Pulmonary artery endothelial cell (primary cell): ENCODE measurements at regions not wholly inside any gene's neighbourhood (a gene's known extent, or its start where the extent isn't known, plus 50 kb on each side); places are given as distances from the start of the nearest gene placed in this dataset.
"Not testable (repeated sequence)": the region's sequence is repeated elsewhere in the genome, so short reads cannot be mapped to it uniquely, and the experiment has no call there.

Source experiments
- DNase-seq: peaks from one replicate; pipeline ENCODE4 v3.0.0-alpha.2; 2011; ENCODE audit warnings: low read depth, low spot score

DNA sequence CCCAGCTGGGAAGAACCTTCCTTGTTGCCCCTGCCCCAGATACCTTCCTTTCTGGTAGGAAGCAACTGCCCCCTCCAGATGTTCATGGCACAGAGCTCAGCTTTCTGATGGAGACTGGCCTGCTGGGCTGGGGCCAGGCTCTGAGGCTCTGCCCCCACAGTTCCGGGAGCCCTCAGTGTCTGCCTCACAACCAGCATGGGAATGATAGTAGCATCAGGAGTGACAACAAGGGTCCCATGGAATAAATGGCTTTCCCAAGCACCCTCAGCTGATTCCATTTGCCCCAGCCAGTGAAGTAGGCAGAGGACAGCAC, 65.6 kb upstream of the IQSEC1 start:
- DNase-seq = no peak

DNA sequence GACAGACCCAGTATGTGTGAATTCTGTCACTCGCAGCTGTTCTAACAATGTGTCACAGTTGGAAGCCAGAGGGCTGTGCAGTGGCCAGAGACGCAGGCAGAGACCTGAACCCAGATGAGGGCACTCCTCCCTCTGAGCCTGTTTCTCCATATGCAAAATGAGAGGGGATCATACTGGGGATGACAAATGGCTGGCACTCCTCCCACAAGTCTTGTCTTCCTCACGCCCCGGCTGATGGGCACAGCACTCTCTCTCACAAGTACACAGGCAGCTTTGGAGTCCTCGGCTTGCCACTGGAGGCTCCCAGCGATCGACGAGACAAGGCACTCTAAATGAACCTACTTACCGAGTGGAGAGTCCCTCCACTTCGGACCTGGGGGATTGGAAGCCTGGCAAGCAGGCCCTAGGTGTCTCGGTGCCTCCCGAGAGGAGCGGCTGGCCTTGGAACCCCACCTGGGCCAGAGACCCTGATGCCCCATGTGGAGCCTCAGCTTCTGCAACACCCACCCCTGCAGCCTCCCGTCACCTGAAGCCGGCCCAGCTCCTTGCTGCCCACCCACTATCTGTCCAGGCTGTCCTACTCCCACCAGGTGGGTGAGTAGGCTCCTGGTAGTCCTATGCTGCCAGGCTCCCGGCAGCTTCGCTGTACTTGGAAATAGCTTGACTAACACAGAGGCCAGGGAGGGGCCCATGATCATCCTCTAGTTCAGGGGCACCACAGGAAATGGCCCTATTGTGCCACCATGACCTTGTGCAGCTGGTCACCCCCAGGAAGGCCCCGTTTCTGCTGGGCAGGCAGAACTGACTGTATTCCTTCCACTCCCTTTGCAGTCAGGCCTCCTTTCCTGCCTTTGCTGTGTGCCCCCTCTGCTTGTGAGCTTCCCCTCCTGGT, 65.0 kb upstream of the IQSEC1 start:
- DNase-seq = no peak

DNA sequence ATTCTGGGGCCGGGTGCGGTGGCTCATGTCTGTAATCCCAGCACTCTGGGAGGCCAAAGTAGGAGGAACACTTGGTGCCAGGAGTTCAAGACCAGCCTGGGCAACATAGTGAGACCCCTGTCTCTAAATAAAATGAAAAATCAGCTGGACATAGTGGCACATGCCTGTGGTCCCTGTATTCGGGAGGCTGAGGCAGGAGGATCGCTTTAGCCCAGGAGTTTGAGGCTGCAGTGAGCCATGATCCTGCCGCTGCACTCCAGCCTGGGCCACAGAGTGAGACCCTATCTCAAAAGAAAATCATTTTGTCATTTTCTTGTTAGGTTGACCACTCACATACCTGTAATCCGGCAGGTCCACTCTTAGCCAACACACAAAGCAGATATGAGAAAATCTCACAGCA, 63.6 kb upstream of the IQSEC1 start:
- not testable (repeated sequence) for DNase-seq

DNA sequence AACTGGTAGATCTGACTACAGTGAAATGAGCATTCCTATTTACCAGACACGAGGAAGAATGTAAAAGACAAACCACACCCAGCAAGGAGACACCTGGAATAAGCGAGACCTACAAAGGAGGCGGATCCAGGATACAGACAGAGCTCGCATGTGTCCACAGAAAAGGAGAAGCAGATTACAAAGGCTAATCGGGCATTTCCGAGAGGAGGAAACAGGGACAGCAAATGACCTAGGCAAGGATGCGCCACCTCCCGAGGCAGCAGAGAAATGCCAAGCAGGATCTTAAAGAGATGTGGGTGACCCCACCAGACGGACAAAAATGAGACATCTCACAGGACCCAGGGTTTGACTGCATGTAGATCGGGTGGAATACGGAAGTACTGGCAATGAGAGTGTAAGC, 63.2 kb upstream of the IQSEC1 start:
- DNase-seq = no peak

DNA sequence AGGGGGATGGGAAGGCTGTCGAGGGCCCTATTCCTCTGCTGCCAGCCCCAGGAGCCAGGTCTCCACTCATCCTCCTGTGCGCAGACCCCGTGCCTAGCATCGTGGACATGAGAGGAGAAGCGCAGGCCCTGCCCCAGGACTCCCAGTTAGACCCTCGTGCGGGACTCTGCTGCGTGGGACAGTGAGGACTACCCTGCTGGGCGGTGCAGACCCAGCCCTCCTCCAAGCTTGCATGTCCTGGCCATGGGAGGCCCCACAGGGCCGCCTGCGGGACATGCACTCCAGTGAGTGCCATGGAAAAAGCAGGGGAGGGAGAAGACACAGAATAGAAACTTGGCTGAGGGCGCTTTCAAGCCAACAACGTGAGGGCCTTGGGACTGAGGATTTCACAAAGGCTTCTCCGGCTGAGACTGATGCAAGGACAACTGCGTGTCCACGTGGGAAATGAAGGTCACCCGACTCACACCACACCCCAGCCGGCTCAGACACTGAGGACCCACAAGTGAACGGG, 62.6 kb upstream of the IQSEC1 start:
- DNase-seq = no peak

DNA sequence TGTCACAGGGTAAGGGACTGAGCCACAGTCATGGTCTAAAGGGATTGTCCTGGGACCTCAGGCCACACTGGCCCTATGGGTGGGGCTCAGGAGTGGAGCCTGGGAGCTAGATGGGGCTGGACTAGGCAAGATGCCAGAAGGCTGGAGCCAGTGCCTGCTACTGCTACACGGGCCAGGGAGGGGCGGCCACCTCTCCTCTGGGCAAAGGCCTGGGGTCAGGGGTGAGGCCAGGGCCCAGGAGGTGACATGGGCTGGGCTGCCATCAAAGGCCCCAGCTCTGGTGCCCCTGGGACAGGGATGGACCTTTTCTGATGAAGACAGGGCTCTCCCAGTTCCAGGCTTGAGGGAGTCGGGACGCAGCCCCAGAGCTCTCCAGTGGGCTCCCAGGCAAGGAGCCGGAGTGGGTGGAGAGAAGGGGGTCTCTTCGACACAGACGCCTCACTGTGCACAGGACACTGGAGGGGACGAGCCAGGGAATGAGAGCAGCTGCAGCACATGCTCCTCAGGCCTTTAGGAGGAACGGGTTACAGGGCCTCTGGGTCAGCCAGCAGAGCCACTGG, 62.1 kb upstream of the IQSEC1 start:
- DNase-seq = no peak

DNA sequence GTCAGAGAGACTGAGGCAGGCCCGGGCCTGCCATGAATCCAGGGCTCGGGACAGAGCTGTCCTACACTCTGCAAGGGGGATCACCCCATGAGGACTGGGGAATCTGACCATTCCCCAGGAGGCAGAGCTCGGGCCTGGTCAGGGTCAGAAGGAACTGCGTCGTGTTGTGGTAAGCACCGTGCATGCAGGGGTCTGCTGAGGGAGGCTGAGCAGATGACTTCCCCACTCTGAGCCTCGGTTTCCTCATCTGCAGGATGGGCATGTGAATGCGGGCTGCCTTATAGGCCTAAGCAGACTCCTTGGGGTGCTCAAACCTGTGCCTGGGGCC, 61.6 kb upstream of the IQSEC1 start:
- DNase-seq = no peak

DNA sequence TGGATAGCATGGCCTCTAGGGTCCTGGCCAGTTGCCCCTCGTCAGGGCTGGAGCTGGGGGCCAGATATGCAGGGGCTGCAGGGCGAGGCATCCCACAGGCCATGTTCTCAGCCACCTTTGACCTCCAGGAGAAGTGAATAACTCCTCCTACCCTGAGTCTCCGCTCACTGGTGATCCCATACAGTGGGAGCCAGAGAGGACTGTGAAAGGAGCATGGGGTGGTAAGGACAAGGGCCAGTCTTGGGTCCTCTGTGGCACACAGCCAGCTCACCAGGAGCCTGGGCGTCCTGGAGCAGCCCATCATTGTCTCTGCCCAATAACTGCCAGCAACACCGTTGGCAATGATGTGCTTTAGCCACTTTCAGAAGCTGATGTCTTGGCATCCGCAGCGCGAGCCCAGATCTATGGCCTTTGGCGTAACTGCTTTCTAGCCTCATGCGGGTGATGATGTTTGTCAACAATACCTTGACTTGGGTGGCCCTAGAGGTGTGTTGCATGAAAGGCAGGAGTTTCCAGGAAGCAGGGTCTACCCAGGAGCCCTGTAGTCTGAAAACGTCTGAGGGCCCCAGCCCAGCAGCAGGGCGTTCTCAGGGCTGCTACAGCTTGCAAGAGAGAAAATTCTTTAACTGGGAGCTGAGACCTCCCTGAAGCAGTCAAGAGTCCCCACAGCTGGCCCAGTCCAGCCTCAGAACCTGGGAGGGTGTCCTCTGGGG, 61.1 kb upstream of the IQSEC1 start:
- DNase-seq = no peak

DNA sequence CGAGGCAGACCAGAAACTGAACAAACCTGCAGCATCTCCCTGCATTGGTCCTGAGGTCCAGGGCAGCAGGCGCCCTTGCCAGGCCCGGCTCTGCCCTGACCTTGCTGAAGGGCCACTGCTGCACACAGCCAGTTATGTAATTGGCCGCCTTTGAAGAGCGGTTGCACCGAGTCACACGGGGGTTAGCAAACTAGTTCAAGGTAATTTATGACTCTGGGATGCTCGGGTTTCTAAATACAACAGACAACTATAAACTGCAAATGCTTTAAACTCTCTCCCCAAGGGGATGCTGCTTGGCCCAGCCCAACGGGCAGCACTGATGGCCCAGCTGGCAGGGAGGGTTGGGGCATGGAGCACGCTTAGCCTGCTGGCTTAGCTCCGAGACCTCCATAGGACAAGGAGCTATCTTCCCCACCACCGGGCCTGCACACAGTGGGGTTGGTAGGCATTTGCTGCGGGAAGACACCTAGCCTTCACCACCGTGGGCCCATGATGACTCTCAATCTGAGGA, 60.3 kb upstream of the IQSEC1 start:
- no peak for DNase-seq

DNA sequence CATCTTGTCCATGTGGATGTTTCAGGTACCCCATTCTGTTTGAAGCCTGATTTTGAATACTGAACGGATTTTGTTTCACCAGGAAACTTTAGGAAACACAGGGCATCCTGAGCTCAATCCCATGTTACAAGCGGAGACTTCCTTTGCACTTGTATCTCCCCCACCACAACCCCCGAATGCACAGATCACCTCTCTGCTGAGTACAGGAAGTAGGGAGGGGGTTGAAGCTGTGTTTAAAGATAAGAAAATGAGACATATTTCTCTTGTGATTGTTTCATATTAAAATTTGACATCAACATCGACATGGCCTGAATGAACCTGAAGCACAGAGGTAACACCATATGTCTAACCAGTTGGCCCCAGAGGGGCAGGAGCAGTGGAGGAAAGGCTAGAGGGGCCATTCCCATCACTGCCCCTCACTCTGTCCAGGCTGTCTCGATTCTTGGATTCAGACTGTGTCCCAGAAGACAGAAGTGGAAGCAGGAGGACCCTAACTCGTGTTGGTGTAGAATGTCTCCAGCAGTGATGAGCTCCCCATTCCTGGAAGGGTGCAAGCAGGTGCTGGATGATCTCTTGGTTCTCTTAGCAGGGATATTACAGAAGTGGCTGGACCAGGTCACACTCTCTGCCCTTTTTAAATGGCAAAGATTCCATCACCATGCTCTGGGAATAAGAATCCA, 59.6 kb upstream of the IQSEC1 start:
- DNase-seq = no peak

DNA sequence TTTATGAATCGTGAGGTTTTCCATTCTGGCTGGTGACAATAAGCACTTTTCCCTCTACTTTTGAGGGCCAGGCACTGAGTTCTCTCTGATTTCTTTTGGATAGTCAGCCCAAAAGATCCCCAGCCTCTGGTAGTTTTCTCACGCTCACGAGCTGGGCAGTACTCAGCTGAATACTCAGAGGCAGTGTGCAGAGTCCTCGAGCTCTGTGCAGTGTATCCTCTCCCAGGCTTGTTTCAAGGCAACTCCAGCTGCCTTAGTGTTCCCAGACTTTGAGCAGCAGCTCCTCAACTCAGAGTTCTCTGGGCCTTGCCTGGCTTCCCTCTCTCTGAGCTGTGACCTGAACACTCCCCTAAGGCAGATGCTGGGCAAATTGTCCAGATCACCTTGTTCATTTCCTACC, 59.1 kb upstream of the IQSEC1 start:
- no peak for DNase-seq

DNA sequence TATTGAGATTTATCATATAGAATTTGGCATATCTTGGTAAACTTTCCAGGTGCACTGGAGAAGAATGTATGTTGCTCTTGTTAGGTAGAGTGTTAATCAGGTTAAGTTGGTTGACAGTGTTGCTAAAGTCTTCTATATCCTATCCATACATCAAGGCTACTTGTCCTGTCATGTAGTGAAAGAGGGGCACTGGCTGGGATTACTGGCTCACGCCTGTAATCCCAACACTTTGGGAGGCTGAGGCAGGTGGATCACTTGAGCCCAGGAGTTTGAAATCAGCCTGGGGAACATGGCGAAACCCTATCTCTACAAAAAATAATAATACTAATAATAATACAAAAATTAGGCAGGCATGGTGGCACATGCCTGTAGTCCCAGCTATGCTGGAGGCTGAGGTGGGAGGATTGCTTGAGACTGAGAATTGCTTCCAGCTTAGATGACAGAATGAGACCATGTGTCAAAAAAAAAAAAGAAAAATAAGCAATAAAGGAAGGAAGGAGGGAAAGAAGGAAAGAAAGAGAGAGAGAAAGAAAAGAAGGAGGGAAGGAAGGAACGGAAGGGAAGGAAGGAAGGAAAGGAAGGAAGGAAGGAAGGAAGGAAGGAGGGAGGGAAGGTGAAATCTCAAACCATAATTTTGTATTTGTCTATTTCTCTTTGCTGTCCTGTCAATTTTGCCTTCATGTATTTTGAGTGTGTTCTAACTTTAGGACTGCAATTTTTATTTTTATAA, 57.4 kb upstream of the IQSEC1 start:
- no peak for DNase-seq

DNA sequence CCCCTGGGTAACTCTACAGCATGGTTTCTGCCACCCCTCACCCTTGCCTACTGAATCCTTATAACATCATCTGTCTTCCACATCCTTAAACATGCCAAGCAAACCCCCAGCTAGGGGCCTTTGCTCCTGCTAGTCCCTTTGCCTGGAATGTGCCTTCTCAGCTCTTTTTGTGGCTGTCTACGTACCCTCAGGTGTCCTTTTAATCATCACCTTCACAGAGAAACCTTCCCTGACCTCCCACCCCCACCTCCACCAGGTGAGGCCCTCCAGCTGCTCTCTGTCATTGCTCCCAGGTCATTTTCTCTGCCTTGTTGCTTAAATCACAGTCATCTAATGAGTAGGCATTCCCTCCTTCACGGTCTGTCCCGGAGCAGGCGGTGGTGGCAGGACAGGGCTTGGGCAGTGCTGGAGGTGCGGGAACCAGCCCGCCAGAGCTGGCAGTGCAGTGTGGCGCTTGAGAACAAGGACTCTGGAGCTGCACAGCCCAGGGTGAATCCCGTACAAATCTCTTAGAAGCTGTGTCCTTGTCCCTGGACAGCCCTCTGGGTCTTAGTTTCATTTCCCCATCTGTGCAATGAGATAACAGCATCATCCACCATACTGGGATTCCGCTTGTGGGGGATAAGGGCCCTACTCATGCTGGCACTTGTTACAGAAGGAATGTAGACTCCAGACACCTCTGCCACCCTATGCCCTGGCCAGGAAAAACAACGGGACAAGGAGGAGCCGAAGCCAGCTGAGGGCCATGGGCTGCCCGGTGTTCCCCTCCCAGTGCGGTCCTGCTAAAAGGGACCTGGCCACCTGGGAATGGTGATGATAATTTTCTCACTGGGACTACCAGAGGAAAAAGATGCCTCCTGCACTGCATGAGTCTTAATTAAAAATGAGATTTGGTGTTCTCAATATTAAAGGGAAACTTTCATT, 52.1 kb upstream of the IQSEC1 start:
- no peak for DNase-seq

DNA sequence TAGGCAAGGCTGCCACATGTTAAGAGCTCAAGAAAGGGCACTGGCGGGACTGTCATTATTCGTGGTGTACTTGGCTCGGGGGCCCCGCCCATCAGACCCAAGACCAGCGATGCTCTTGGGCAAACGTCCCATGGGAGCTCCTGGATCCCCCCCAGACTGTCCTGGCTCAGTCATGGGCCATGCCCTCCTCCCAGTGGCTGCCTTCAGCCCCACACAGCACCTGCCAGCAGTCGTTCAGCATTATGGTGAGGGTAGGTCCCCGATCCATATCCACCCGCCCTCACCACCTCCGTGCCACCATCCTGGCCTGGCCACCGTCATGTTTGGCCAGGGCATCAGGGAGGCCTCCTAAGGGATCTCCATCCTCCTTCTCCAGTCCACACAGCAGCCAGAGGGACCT, 51.4 kb upstream of the IQSEC1 start:
- no peak for DNase-seq

DNA sequence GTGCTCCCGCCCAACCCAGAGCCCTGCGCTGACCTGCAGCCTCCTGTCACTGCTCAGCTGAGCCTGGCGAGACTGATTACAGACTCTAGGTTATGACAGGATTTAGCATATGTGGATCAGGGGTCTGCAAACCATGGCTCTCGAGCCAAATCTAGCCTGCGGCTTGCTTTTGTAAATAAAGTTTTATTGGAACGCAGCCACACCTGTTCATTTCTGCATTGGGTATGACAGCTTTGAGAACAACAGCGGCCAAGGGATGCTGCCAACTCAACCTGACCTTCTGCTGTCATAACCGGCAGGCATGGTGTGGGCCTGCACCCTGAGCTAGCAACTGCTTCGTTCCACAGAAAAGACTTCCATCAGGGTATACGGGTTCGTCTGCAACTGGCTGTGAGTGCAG, 50.5 kb upstream of the IQSEC1 start:
- no peak for DNase-seq

DNA sequence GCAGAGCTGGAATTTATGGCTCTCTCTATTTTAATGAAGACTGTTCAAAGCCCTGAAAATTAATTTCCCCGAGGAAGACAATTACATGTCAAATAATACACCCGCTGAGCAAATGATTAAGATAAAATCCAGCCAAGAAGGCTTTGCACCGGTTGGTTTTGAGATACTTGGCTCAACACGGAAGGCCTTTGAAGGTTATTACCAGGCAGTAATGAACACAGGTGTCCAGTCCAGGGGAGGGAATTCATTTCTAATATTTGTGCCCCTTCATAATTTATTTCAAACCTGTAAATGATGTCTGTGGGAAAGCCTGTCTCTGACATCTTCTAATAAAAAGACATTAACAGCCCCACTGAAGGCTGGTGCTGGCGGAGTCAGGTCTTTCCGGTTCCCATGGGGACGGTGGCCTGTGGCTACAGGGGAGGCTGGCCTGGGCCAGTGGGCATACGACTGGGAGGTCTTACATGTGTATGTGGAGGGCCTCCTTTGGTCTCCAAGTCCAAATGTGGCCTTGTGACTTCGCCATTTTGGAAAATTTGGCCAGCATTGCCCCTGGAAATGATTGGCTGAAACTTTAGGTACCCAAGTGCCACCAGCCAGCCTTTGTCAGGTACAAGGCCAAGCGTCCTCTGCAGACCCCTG, 49.9 kb upstream of the IQSEC1 start:
- no peak for DNase-seq
